H1 (cell line): ENCODE measurements at regions not wholly inside any gene's neighbourhood (a gene's known extent, or its start where the extent isn't known, plus 50 kb on each side); places are given as distances from the start of the nearest gene placed in this dataset.

Experiments
- CTCF ChIA-PET: fragments of 300-600 bp; sonication (Branson Sonifier 250); formaldehyde crosslinking; loops from one replicate; lab custom pipeline; 2021; ENCODE audit not compliant: partially characterized antibody; lab: Charles Lee
- POLR2A ChIA-PET: fragments of 300-600 bp; sonication (Branson Sonifier 250); formaldehyde crosslinking; loops from one replicate; lab custom pipeline; 2021; ENCODE audit warnings: inconsistent platforms; ENCODE audit not compliant: partially characterized antibody; lab: Charles Lee
- DNase-seq, 2 experiments: peaks; one replicate each; pipeline versions ENCODE4 v3.0.0 to v3.0.0-alpha.2; 2010 to 2022; ENCODE audit warnings: low spot score in 2 of 2, low read depth in 1 of 2, mixed read lengths in 1 of 2
- FAIRE-seq: peaks from 2 replicates; lab custom pipeline; 2011; peaks lifted over from hg19 to GRCh38; lab: Jason Lieb, UNC
- H2AFZ ChIP-seq: 2 replicates; pipeline ENCODE4 v1.8.1; 2012; ENCODE audit warnings: low read length, inconsistent platforms
- H2AK5ac ChIP-seq: 2 replicates; pipeline ENCODE4 v1.6.1; 2013; ENCODE audit warnings: low read depth, low read length
- H2BK120ac ChIP-seq: replicated peaks from 2 replicates; pipeline ENCODE3; 2013; ENCODE audit warnings: low read depth, low read length, inconsistent platforms
- H2BK12ac ChIP-seq: 2 replicates; pipeline ENCODE4 v1.6.1; 2013; ENCODE audit warnings: low read depth, low read length
- H2BK15ac ChIP-seq: 2 replicates; pipeline ENCODE4 v1.6.1; 2013; ENCODE audit warnings: low read length
- H2BK20ac ChIP-seq: 2 replicates; pipeline ENCODE4 v1.6.1; 2013; ENCODE audit warnings: low read length
- H2BK5ac ChIP-seq: 2 replicates; pipeline ENCODE4 v1.6.1; 2013; ENCODE audit warnings: low read depth, low read length
- H3K14ac ChIP-seq: 2 replicates; pipeline ENCODE4 v1.6.1; 2013; ENCODE audit warnings: inconsistent platforms; ENCODE audit not compliant: insufficient read length
- H3K18ac ChIP-seq: 2 replicates; pipeline ENCODE4 v1.6.1; 2013; ENCODE audit warnings: low read length; ENCODE audit errors: extremely low read depth
- H3K23ac ChIP-seq: 2 replicates; pipeline ENCODE4 v1.6.1; 2013; ENCODE audit warnings: inconsistent platforms; ENCODE audit not compliant: insufficient read length
- H3K23me2 ChIP-seq: 2 replicates; pipeline ENCODE4 v1.6.1; 2013; ENCODE audit warnings: low read depth, low read length
- H3K27ac ChIP-seq: 2 replicates; pipeline ENCODE4 v1.6.1; 2011; ENCODE audit warnings: low read depth, low read length, inconsistent platforms
- H3K27me3 ChIP-seq, 4 experiments: replicated peaks in 1 of 4; 1 replicate in 1 of 4; 2 replicates in 3 of 4; pipeline versions ENCODE4 v1.6.1 to v1.8.1; 2011 to 2013; ENCODE audit warnings: low read length in 3 of 4, mild to moderate bottlenecking in 3 of 4, inconsistent platforms in 2 of 4, mixed read lengths in 2 of 4, moderate library complexity in 1 of 4; ENCODE audit not compliant: control insufficient read depth in 3 of 4, insufficient read depth in 3 of 4; ENCODE audit errors: extremely low read depth in 1 of 4
- H3K36me3 ChIP-seq, 4 experiments: 2 replicates each; pipeline versions ENCODE4 v1.6.1 to v1.8.1; 2011 to 2013; ENCODE audit warnings: mild to moderate bottlenecking in 4 of 4, low read length in 3 of 4, moderate library complexity in 2 of 4, control low read depth in 1 of 4, inconsistent platforms in 1 of 4; ENCODE audit not compliant: insufficient read depth in 4 of 4, control insufficient read depth in 2 of 4
- H3K4ac ChIP-seq: replicated peaks from 2 replicates; pipeline ENCODE3; 2013; ENCODE audit warnings: low read length, low read depth, mixed read lengths, inconsistent platforms; ENCODE audit not compliant: insufficient read length
- H3K4me1 ChIP-seq, 4 experiments: replicated peaks in 1 of 4; 1 replicate in 1 of 4; 2 replicates in 3 of 4; pipeline versions ENCODE4 v1.6.1 to v1.8.1; 2011 to 2013; ENCODE audit warnings: low read length in 3 of 4, inconsistent platforms in 2 of 4, mixed read lengths in 1 of 4; ENCODE audit not compliant: insufficient read depth in 4 of 4, control insufficient read depth in 3 of 4
- H3K4me2 ChIP-seq, 2 experiments: 2 replicates each; pipeline versions ENCODE4 v1.6.1 to v1.8.1; 2011 to 2013; ENCODE audit warnings: low read depth in 2 of 2, low read length in 2 of 2, control low read depth in 1 of 2, inconsistent platforms in 1 of 2, mild to moderate bottlenecking in 1 of 2; ENCODE audit not compliant: insufficient read depth in 1 of 2
- H3K4me3 ChIP-seq, 4 experiments: fragments of 200-600, 300-600 bp in 1 of 4; sonication (generic), shearing (Covaris generic), sonication (Bioruptor Twin) in 1 of 4; 2 replicates each; pipeline versions ENCODE4 v1.5.1 to v1.8.1; 2011 to 2016; ENCODE audit warnings: low read length in 4 of 4, low read depth in 3 of 4, control low read depth in 2 of 4, inconsistent platforms in 2 of 4, mild to moderate bottlenecking in 2 of 4, mixed read lengths in 1 of 4, moderate library complexity in 1 of 4; ENCODE audit not compliant: insufficient read depth in 2 of 4; ENCODE audit errors: extremely low read depth in 1 of 4
- H3K56ac ChIP-seq: replicated peaks from 2 replicates; pipeline ENCODE3; 2013; ENCODE audit warnings: low read depth, mild to moderate bottlenecking, mixed read lengths, low read length, inconsistent platforms; ENCODE audit not compliant: insufficient read length
- H3K79me1 ChIP-seq: 2 replicates; pipeline ENCODE4 v1.6.1; 2013; ENCODE audit warnings: low read depth, low read length, control low read depth
- H3K79me2 ChIP-seq, 2 experiments: 2 replicates each; pipeline versions ENCODE4 v1.6.1 to v1.8.1; 2012 to 2013; ENCODE audit warnings: low read length in 2 of 2, mild to moderate bottlenecking in 2 of 2, inconsistent platforms in 1 of 2; ENCODE audit not compliant: insufficient read depth in 2 of 2, control insufficient read depth in 1 of 2
- H3K9ac ChIP-seq, 4 experiments: replicated peaks in 1 of 4; 1 replicate in 1 of 4; 2 replicates in 3 of 4; pipeline versions ENCODE4 v1.6.1 to v1.8.1; 2011 to 2013; ENCODE audit warnings: low read depth in 3 of 4, low read length in 3 of 4, control low read depth in 2 of 4, mild to moderate bottlenecking in 2 of 4, moderate library complexity in 2 of 4, inconsistent platforms in 1 of 4; ENCODE audit errors: extremely low read depth in 1 of 4
- H3K9me3 ChIP-seq, 2 experiments: 2 replicates each; pipeline versions ENCODE4 v1.6.1 to v1.8.1; 2012 to 2013; ENCODE audit warnings: mild to moderate bottlenecking in 2 of 2, moderate library complexity in 2 of 2, control low read depth in 1 of 2, inconsistent platforms in 1 of 2, low read depth in 1 of 2, low read length in 1 of 2, mixed read lengths in 1 of 2; ENCODE audit not compliant: insufficient read depth in 2 of 2
- H4K20me1 ChIP-seq, 2 experiments: replicated peaks in 1 of 2; 2 replicates each; pipeline versions ENCODE3 to v1.8.1; 2011 to 2013; ENCODE audit warnings: inconsistent platforms in 2 of 2, low read length in 2 of 2, mild to moderate bottlenecking in 1 of 2; ENCODE audit not compliant: insufficient read depth in 2 of 2, control insufficient read depth in 1 of 2
- H4K5ac ChIP-seq: 2 replicates; pipeline ENCODE4 v1.6.1; 2013; ENCODE audit warnings: low read length, low read depth, mixed read lengths, inconsistent platforms; ENCODE audit not compliant: insufficient read length
- H4K8ac ChIP-seq: 2 replicates; pipeline ENCODE4 v1.8.0; 2013; ENCODE audit warnings: mild to moderate bottlenecking, moderate library complexity, low read length, inconsistent platforms; ENCODE audit not compliant: insufficient read depth; ENCODE audit errors: extremely low read depth
- H4K91ac ChIP-seq: replicated peaks from 2 replicates; pipeline ENCODE3; 2013; ENCODE audit warnings: low read length, mixed read lengths, inconsistent platforms; ENCODE audit not compliant: insufficient read length
- BACH1 ChIP-seq: IDR thresholded peaks from 2 replicates; pipeline ENCODE4 v1.6.1; 2012; ENCODE audit warnings: low read length, improper control_type of control experiment
- POLR2A ChIP-seq, 2 experiments: IDR thresholded peaks; 1 replicate in 1 of 2; 2 replicates in 1 of 2; pipeline ENCODE4 v1.6.1; 2011; ENCODE audit warnings: low read depth in 2 of 2, low read length in 2 of 2, mild to moderate bottlenecking in 2 of 2; ENCODE audit errors: control extremely low read depth in 1 of 2
- RNF2 ChIP-seq: fragments of 200-900, 300-1000 bp; sonication (generic); IDR thresholded peaks from 2 replicates; pipeline ENCODE4 v1.7.1; 2016; ENCODE audit warnings: borderline replicate concordance, low read depth, mild to moderate bottlenecking, antibody characterized with exemption, low read length; ENCODE audit not compliant: poor library complexity, severe bottlenecking; ENCODE audit errors: missing control alignments
- SIX5 ChIP-seq: IDR thresholded peaks from 2 replicates; pipeline ENCODE4 v1.6.1; 2011; ENCODE audit warnings: mild to moderate bottlenecking, low read depth, low read length
- WGBS, 2 experiments: shearing (Covaris generic) in 1 of 2; methylation state at CpG; one replicate each; pipeline versions ENCODE4 v1.1.6 to v1.1.7; 2013 to 2015; ENCODE audit warnings: low lambda C conversion rate in 2 of 2, mixed read lengths in 2 of 2, inconsistent platforms in 1 of 2, low coverage in 1 of 2, missing lambda C conversion rate in 1 of 2; ENCODE audit not compliant: insufficient replicate concordance in 2 of 2, insufficient coverage in 1 of 2, insufficient read length in 1 of 2; ENCODE audit errors: extremely low coverage in 1 of 2, missing lambda C conversion rate in 1 of 2; 5-methylcytosine and 5-hydroxymethylcytosine counted together

- no peak for FAIRE-seq
- Histone ChIP-seq H3K14ac (no peak overlapping the region), H2BK12ac (no peak overlapping the region), H4K8ac (peak overlapping the region; percentile 54; the same call in 1 of the 2 replicates), H2BK120ac (no peak overlapping the region), H3K9ac (no peak overlapping the region), H3K27me3 (no peaks in the 10 kb centered on the region; a peak in 1 of 7 replicates), H4K5ac (no peak overlapping the region), H3K4me2 (no peak overlapping the region), H3K4me1 (no peaks in the 10 kb centered on the region; a peak in 1 of 7 replicates), H3K4ac (no peak overlapping the region), H2BK20ac (no peak overlapping the region), H3K79me2 (no peaks in the 10 kb centered on the region), H3K79me1 (no peaks in the 10 kb centered on the region), H3K56ac (no peak overlapping the region), H3K18ac (no peak overlapping the region), H3K9me3 (no peaks in the 10 kb centered on the region), H3K4me3 (no peak overlapping the region), H3K23ac (no peak overlapping the region), H4K20me1 (peaks cover 0 to 1% of the 10 kb centered on the region in 2 experiments), H3K36me3 (no peaks in the 10 kb centered on the region), H2AK5ac (no peak overlapping the region), H2BK5ac (no peak overlapping the region), H3K27ac (no peak overlapping the region)
- peak in 1 of 2 experiments; percentile 43 for DNase-seq
- WGBS, 2 experiments = 93% methylated on average over 14 of the region's 14 CpGs; no CpG with 5 or more reads in 1 of the 2 experiments
- ChIA-PET CTCF (interaction anchor here (0.9 to 1.7 kb wide), 2 partner anchors 21 to 25 kb away, joined by 3 to 4 read pairs; no protein-coding TSS in a partner anchor), POLR2A (interaction anchor here (0.6 to 1.2 kb wide), 2 partner anchors 24 to 128 kb away, joined by 3 to 4 read pairs; no protein-coding TSS in a partner anchor)
- TF ChIP-seq BACH1 = no peak
- no peak for TF ChIP-seq RNF2
- TF ChIP-seq SIX5 = no peak
- no peak for TF ChIP-seq POLR2A (IDR thresholded peaks at IDR 0.05; ENCODE audit: control extremely low read depth in 1 of 2, low read depth in 2 of 2, low read length in 2 of 2)
- TF ChIP-seq, all 59 proteins: peak for 0
- Histone ChIP-seq H2AFZ (no peak overlapping the region), H4K91ac (no peak overlapping the region), H2BK15ac (no peak overlapping the region), H3K23me2 (no peaks in the 10 kb centered on the region)
Measured at GRCh38 chr14:104315169-104315568, 176.8 kb downstream of the KIF26A start.
